IPS-NIHi11 (cell line): ENCODE measurements at regions not wholly inside any gene's neighbourhood (a gene's known extent, or its start where the extent isn't known, plus 50 kb on each side); places are given as distances from the start of the nearest gene placed in this dataset.
"Not testable (repeated sequence)": the region's sequence is repeated elsewhere in the genome, so short reads cannot be mapped to it uniquely, and the experiment has no call there.

Experiments used
- DNase-seq: peaks from one replicate; pipeline ENCODE4 v3.0.0; 2012; ENCODE audit warnings: mixed read lengths, low spot score

DNA sequence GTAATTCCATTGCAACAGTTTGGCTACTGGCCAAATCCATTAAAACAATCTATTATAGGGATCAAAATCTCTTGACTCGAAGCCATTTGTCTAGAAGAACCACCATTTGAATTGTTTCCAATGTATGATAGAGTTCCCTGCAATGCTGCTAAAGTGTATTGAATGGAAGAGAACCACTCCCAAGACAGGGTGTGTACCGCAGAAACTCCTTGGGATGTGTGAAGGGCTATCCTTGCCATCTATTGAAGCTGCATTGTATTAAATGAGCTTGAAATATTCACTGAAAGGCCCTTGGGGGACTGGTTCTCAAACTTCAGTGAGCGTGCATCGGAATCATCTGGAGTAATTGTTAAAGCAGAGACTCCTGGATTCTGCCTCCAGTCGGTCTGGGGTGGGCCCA lies 260.4 kb upstream of the MEIS1 start:
- no peak for DNase-seq

DNA sequence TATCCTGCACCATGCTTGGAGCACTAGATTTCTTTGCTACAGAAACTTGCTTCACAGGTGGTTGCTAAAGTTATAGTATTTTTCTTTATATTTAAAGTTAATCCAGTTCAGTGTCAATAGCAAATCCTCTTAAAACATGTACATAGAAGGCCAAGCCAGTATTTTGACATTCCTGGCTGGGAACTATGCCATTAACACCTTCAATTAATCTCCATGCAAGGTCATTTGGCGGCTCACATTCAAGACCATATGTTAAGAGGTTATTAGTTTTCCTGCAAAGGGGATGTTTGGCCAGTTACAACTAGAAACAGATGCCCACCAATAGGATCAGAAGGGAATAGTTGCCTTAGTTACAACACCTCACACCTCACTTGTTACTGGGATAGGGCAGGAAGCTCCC lies 261.3 kb upstream of the MEIS1 start:
- no peak for DNase-seq

DNA sequence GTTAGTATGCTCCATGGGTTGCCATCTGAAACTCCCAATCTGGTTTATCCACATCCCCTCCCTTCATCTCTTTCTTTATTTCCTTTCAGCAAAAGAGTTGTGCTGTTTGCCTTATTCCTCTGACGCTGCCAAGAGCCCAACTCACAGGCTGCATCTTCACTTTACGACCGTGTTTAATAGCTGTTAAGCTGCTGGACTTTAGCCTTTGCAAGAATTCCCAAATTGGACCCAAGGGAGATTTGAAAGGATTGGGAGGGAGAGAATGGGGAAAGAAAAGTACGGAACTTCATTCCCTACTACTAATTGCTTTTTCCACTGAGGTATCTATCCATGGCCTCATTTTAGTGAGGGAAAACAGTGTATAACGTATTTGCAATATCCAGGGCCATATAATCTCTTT lies 263.4 kb upstream of the MEIS1 start:
- no peak for DNase-seq

DNA sequence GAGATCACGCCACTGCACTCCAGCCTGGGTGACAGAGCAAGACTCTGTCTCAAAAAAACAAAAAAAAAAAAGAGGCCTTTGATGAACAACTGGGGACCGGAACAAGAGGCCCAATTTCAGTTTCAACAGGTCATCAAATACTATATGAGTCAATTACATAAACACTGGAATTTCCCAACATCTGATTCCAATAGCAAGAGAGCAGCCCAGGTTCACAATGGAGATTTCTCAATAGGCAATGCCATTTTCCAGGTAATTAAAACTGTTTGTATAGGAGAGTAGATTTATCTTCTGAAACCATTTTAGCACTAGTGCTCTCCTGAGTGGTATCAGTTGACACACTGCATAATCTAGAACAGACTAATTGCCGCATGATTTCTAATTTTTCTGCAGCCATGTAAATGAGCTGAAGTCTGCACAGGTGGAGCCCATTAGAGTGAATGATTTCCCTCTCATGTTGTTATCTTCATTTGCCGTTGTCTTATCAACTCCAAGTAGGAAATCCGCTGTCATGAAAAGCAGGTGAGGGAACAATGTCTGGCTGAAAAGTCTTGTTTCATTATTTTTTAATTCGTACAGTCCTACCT lies 264.1 kb upstream of the MEIS1 start:
- no peak for DNase-seq

DNA sequence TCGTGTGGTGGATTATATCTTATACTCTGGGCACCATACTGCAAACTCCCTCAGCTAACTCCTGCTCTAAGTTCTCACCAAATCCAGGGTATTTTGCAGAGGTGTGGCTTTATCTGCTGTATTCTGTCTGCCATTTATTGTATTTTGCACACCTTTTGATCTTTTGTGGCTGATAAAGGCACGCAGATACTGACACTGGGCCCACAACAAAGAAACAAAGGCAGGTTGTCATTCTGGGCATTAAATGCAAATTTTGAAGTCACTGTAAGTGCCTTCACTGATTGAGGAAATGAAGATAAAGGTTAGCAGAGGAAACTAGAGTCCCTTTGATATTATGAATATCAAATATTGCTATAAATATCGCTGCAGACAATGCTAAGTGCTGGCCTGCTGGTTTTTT lies 265.8 kb upstream of the MEIS1 start:
- DNase-seq = no peak

DNA sequence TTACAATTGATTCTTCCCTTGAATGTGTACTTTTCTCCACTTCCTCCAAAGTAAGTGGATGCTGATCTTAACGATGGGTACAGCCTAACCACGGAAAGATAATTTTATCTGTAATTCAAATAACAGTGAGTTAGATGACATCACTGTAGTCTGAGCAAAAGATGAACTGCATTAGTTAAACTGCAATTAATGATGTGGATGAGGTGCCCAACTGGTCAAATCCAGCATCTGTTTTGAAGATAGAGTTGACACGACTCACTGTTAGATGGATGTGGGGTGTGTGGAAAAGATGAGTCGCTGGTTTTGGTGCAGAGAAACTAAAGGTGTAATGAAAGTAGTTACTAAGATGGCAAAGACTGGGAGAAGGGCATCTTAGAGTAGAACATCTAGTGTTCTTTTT lies 270.5 kb upstream of the MEIS1 start:
- no peak for DNase-seq

DNA sequence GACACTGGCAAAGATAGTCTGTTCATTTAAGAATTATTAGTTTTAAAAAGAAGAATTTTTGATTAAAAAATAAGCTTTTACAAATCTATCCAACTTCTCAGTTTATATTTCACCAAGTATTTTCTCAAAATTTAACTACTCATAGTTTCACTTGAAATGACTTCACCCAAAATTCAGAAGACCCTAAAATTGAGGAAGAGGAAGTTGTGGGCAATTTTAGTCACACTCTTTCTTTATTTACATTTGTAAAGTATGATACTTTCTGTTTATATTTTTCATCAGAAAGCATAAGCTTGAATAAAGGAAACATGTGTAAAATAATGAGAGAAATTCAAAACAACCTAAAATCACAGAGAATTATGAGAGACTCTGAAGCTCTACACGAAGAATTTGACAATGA lies 278.8 kb upstream of the MEIS1 start:
- no peak for DNase-seq

DNA sequence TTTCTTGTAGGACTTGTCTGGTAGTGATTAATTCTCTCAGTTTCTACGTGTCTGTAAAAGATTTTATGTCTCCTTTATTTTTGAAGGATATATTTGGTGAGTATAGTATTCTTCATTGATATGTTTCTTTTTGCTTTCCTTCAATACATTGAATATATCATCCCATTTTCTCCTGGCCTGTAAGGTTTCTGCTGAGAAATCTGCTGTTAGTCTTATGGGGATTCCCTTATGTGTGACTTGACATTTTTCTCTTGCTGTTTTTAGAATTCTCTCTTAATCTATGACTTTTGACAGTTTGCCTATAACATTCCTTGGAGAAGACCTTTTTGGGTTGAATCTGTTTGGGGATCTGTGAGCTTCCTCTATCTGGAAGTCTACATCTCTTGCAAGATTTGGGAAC lies 281.0 kb upstream of the MEIS1 start:
- no peak for DNase-seq

DNA sequence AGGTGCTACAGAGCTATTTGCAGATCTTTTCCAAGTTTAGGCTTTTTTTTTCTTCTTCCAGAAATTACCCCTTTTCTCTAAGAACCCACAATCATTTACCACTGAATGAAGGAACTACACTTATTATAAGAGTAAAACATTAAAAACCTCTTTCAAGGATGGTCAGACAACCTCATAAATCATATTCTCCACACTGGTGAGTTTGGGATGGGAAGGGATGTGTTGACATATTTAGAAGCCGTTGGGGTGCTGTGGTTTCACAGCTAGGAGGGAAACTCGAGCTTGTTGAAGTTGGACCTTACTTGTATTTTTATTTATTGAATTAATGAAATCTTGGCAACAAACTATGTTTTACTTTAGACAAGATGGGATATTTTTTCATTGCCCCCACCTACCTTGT lies 289.4 kb upstream of the MEIS1 start:
- no peak for DNase-seq

DNA sequence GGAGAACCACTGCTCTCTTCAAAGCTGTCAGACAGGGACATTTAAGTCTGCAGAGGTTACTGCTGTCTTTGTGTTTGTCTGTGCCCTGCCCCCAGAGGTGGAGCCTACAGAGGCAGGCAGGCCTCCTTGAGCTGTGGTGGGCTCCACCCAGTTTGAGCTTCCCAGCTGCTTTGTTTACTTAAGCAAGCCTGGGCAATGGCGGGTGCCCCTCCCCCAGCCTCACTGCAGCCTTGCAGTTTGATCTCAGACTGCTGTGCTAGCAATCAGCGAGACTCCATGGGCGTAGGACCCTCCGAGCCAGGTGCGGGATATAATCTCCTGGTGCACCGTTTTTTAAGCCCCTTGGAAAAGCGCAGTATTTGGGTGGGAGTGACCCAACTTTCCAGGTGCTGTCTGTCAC lies 290.6 kb upstream of the MEIS1 start:
- not testable (repeated sequence) for DNase-seq

DNA sequence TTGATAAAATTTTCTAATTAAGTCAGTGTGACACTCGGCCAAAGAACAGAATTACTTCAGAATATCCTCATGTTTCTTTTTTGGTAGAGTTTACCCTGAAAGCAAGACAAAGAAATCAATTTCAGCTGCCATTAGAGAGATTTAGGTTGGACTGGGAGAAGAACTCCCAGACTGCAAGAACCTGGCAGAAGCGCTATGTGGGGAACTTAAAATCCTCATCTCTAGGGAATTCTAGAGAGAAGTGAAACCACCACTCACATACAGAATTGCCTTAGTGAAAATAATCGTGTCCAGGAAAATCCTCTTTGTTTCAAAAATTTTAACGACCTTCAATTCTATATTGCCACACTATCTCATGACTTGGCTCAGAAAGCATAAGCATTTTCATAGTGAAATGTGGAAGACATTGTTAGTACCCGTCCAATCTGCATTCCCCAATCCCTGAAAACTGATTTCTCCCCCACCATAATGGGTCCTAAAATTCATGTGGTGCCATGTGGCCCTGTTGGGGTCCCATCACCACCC lies 297.3 kb upstream of the MEIS1 start:
- no peak for DNase-seq

DNA sequence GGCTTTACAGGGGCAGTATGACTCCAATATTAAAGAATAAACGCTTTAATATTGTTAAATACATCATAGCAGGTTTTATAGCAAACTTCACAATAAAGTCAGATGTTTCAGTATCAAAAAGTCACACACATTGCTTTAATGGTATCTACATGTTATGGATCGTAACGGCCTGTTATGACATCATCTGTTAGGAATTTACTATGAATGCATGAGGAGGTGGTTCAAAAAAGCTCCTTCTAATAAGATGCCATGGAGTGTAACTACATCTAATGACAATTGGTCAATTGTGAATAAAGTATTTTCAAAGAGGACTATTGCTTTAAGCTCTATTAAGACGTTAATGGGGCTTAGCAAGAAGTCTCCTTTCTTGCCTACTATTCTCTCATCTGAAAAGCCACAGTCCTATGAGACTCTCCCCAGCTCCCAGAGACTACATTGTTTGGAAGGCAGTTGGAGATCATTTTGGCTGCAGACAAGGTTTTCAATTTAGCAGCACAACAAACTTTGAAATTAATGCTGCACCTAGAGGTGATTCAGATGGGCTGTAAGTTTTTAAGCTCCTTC lies 300.7 kb upstream of the MEIS1 start:
- DNase-seq = peak; percentile 23

DNA sequence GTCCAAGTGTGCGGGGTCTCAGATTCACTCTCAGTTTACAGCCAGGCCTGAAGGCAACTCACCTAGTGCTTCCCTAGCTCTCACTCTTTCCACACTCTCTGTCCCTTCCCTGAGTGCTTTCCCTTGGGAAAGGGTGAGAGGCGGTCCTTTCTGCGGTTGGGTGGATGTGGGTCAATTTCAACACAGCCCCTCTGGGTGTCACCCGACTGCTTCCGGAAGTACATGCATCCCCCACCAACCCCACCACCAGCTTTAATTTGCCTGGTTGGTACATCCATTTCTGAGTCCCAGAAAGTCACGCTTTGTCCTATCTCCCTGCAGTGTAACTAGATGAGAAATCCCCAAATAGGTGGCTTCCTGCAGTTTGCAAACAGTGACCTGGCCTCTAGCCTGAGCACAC lies 307.3 kb upstream of the MEIS1 start:
- DNase-seq = no peak

DNA sequence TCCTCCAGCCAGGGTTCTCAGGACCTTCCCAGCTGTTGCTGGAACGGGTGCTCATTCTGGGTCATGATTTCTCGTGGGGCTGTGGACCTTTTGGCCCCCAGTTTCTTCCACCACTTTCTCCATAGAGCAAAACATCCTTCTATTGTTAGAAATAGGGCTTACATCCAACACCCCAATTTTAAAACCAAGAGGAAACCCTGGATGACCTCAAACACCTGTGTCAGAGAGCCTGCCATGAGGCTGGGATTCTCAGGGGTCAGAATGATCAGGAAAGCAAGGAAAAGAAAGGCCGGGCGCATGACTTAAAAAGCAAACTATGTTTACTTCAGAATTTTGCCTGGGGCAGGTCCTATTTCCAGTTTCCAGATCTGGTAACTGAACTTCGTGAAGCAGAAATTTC lies 307.9 kb upstream of the MEIS1 start:
- DNase-seq = no peak

DNA sequence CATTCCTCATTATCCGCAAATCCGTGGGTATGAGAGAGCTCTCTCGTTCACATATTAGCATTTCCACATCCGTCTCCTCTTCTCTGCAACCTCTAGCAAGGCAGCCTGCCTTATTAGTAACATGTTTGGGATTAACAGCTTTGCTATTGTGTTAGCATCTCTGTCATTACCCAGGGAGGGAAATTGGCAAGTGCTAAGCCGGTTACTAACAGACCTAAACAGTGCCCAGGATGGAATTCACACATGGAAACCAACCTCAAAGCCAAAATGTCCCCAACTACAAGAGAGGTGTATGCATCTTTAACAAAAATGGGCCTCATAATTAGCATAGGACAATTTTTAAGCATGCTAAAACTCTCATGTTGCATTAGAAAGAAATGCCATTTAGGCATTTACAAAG lies 309.0 kb upstream of the MEIS1 start:
- no peak for DNase-seq

DNA sequence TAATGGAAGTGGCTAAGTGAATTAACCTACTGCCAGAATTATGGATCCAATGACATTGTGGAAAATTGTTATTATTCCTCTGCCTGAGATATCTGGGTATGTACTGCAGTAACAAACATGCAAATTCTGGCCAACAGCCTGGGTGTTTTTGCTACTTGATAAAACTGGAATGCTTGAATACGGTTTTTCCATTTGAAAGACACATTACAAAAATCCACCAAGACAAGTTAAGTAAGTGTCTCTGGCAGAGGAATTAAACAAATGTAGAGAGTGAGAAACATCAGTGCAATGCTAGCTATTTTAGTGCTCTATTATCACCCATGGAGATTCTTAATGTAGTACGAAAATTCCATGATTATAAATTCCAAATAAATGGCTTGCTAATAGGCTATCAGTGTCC lies 312.4 kb upstream of the MEIS1 start:
- DNase-seq = no peak

DNA sequence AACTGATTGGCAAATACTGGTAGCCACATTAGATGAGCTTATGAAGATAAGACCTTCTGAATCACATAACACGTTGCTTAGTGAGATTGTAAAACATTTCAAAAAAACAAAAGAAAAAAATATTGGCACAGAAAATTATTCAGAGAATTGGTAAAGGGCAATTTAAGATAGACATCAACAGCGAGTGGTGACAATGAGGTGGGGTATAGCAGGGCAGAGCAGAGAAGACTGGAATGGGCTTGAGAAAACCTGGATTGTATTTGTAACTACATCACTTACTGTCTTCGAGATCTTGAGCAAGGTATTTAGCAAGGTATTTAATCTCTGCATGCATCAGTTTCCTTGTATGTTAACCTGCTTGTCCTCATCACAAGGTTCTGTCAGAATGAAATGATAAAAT lies 313.0 kb upstream of the MEIS1 start:
- no peak for DNase-seq

DNA sequence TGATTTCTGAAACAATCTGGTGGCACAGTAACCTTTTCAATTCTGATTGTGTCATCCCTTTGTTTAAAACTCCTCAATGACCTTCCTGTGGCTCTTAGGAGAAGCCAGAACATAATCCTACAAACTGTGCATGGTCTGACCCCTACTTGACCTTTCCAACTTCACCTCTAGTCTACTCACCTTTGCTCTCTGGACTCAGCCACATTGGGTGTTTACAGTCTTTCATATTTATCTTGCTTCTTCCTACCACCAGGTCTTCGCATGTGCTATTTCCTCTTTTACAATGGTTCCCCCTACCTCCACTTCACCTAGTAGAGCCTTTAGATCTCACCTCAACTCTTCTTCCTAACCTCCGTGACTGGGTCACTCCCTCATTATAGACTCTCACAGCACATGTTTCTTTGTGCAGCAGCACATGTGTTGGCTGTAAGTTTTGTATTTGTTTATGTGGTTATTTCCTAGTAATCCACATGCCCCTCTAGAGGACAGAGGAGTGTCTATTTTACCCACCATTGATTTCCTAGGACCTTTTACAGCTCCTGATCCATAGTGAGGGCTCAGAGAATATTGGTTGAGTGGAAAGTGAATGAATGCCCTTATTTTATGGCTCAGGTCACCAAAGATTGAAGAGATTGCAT lies 320.8 kb upstream of the MEIS1 start:
- no peak for DNase-seq

DNA sequence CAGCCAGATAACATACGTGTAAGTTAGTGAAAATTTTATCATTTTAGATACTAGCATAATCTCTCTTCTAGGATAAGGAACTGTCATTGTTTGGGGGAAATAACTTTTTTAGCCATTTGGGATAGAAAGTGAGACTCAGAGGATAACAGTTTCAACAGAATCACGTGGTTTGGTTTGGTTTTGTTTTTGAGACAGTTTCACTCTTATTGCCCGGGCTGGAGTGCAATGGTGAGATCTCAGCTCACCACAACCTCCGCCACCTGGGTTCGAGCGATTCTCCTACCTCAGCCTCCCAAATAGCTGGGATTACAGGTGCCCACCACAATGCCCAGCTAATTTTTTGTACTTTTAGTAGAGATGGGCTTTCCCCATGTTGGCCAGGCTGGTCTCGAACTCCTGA lies 323.2 kb upstream of the MEIS1 start:
- DNase-seq = no peak

DNA sequence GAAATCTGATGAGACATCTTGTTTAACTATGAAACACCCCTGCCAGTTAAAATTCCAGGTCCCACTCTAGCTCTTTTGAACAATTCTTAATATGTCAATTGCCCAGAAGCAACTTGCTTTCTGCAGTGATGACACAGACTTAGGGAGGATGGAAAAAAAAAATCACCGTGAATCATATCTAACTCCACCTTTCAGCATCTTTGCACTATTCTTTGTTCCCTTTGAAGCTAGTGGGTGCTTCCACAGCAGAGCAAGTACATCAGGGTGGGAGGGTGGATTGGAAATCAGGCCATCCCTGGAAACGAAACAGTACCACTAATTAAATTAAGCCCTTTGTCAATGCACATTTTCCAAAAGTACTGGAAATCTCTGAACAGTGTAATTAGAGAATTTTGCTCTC lies 324.3 kb upstream of the MEIS1 start:
- DNase-seq = no peak

DNA sequence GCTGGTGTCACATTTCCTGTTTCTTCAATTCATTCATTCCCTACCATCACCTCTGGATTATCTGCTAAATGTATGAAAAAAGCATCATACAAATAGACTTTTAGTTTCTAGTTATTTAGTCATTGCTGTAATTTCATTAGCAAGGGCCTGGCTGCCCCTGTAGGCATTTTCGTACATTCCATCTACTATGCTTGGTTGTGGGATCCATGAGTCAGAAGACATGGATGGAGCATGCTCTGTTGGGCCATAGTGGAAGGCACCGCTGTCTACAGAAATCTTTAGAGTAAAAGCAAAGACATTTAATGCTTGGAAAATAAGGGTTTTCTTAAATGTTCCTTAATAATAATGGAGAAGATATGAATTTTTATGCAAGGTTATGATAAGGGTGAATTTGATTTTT lies 324.8 kb upstream of the MEIS1 start:
- DNase-seq = no peak

DNA sequence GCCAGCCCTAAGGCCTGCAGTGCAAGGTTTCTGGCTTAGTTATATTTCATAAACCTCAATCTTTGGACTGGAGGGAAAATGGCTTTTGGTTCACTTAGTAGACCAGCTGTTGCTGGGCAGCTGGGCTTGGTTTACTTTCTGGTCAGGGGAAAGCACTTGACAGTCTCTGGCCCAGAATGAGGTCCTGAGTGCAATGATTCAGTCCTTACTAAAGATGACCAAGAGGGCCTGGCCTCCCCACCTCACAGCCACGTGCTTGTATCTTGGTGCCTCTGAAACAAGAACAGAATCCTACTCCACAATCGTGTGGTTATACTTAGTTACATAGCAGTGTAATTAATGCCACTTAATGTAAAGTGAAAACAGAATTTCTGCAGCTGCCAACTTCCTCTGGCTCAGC lies 325.5 kb upstream of the MEIS1 start:
- DNase-seq = no peak

DNA sequence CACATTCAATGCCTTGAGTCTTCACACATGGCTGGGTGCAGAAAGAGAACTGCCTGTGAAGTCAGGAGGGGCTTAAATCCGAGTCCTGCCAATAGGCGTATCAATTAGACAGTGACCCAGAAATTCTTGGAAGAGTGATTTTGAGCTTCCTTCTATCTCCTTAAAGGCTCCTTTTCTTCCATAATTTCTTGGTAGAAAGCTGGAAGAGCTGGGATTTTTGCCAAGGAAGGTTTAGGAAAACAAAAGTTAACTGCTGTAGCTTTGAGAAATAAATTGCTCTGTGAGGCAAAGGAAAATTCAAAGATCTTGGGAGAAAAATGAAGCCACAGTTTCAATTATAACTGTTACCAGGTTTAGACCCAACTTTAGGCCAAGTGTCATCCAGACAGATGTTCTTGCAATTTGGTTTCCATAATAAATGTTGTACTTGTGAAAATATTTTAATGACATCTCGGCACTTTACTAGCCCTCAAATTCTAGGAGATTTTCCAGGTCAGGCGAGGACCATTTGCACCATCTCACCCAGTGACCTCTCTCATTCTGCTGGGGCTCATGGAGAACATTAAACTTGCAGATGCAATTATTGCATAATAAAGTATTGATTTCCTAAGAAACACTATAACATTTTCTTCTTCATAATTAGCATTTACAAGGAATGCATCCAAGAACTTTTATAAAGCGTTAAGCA lies 329.7 kb upstream of the MEIS1 start:
- no peak for DNase-seq
